Stimulated activated naive B cell treated with anti-CD40 and anti-IgM and Interleukin-4, amounts not matched to agents 10 μg/mL and 1 μg/mL and 100 μg/mL, for 72 hours (primary cell): ENCODE measurements at regions not wholly inside any gene's neighbourhood (a gene's known extent, or its start where the extent isn't known, plus 50 kb on each side); places are given as distances from the start of the nearest gene placed in this dataset.

ENCODE experiments used
- ATAC-seq, 2 donors: fragments of 150-1000 bp; cut with Tn5 transposase; replicated peaks; 2 replicates each; pipeline ENCODE4 v1.10.0; 2021; ENCODE audit warnings: moderate library complexity in 1 of 2
- DNase-seq: peaks from one replicate; pipeline ENCODE4 v3.0.0; 2021
- H3K27ac Mint-ChIP-seq: one replicate; pipeline ENCODE4 v1.8.0; 2022; ENCODE audit warnings: mild to moderate bottlenecking, mixed read lengths
- H3K27me3 Mint-ChIP-seq, 2 donors: one replicate each; pipeline ENCODE4 v1.8.0; 2022; ENCODE audit warnings: mixed read lengths in 2 of 2
- H3K36me3 Mint-ChIP-seq, 2 donors: one replicate each; pipeline ENCODE4 v1.8.0; 2022; ENCODE audit warnings: mixed read lengths in 2 of 2, mild to moderate bottlenecking in 1 of 2
- H3K4me1 Mint-ChIP-seq, 2 donors: one replicate each; pipeline ENCODE4 v1.8.0; 2022; ENCODE audit warnings: mixed read lengths in 2 of 2, mild to moderate bottlenecking in 1 of 2
- H3K4me3 Mint-ChIP-seq, 2 donors: one replicate each; pipeline ENCODE4 v1.8.0; 2022; ENCODE audit warnings: mild to moderate bottlenecking in 2 of 2, mixed read lengths in 2 of 2, moderate library complexity in 1 of 2
- H3K9me3 Mint-ChIP-seq, 2 donors: one replicate each; pipeline ENCODE4 v1.8.0; 2022; ENCODE audit warnings: mixed read lengths in 2 of 2, mild to moderate bottlenecking in 1 of 2

GRCh38 chr14:38877744-38878388, 225.2 kb downstream of the SEC23A start:
- ATAC-seq: no peak
- Mint-ChIP-seq H3K4me3 (no peak overlapping the region), H3K27me3 (peaks cover 0 to 16% of the 10 kb centered on the region in 2 donors), H3K27ac (no peak overlapping the region), H3K9me3 (no peaks in the 10 kb centered on the region), H3K4me1 (no peaks in the 10 kb centered on the region), H3K36me3 (no peaks in the 10 kb centered on the region)
- no peak for DNase-seq

- Mint-ChIP-seq H3K27me3 (peaks cover 0 to 13% of the 10 kb centered on the region in 2 donors), H3K9me3 (no peaks in the 10 kb centered on the region), H3K27ac (no peak overlapping the region), H3K4me1 (no peaks in the 10 kb centered on the region), H3K4me3 (no peak overlapping the region), H3K36me3 (no peaks in the 10 kb centered on the region)
- DNase-seq: no peak
- no peak for ATAC-seq
Observed at GRCh38 chr14:38874721-38875120, 228.3 kb downstream of the SEC23A start.

- H3K9me3 Mint-ChIP-seq: no peaks in the 10 kb centered on the region
- H3K27ac Mint-ChIP-seq: no peak overlapping the region
- no peaks in the 10 kb centered on the region for H3K4me1 Mint-ChIP-seq
- ATAC-seq (peak; percentile 33 to 51), DNase-seq (no peak)
- H3K27me3 Mint-ChIP-seq: peaks cover 0 to 11% of the 10 kb centered on the region in 2 donors
- H3K36me3 Mint-ChIP-seq: no peaks in the 10 kb centered on the region
- no peak overlapping the region for H3K4me3 Mint-ChIP-seq
Observed at GRCh38 chr14:38873941-38874612, 229.0 kb downstream of the SEC23A start.

- ATAC-seq: no peak
- Mint-ChIP-seq H3K27me3 (no peaks in the 10 kb centered on the region), H3K4me1 (no peaks in the 10 kb centered on the region), H3K27ac (no peak overlapping the region), H3K9me3 (no peaks in the 10 kb centered on the region), H3K4me3 (no peak overlapping the region), H3K36me3 (no peaks in the 10 kb centered on the region)
- no peak for DNase-seq
Observed at GRCh38 chr14:38870296-38870836, 232.7 kb downstream of the SEC23A start.

GRCh38 chr14:38868399-38869290, 234.4 kb downstream of the SEC23A start:
- Mint-ChIP-seq H3K36me3 (peaks cover 0 to 3% of the 10 kb centered on the region in 2 donors), H3K27me3 (peaks cover 0 to 4% of the 10 kb centered on the region in 2 donors)
- no peak for ATAC-seq

GRCh38 chr14:38867561-38868150, 235.4 kb downstream of the SEC23A start:
- H3K27ac Mint-ChIP-seq: no peak overlapping the region
- H3K4me1 Mint-ChIP-seq: no peaks in the 10 kb centered on the region

More at GRCh38 chr14:38868399-38869290, 234.4 kb downstream of the SEC23A start:
- DNase-seq: no peak
- Mint-ChIP-seq H3K27ac (no peak overlapping the region), H3K4me1 (no peaks in the 10 kb centered on the region), H3K4me3 (no peak overlapping the region), H3K9me3 (peaks cover 8% of the 10 kb centered on the region in 2 donors)

GRCh38 chr14:38866461-38866860, 236.6 kb downstream of the SEC23A start:
- Mint-ChIP-seq H3K36me3 (peaks cover 0 to 3% of the 10 kb centered on the region in 2 donors), H3K27me3 (peaks cover 0 to 4% of the 10 kb centered on the region in 2 donors), H3K27ac (no peak overlapping the region), H3K4me3 (no peak overlapping the region), H3K4me1 (no peaks in the 10 kb centered on the region), H3K9me3 (peaks cover 8% of the 10 kb centered on the region in 2 donors)
- no peak for ATAC-seq
- DNase-seq: no peak

More at GRCh38 chr14:38867561-38868150, 235.4 kb downstream of the SEC23A start:
- ATAC-seq: peak; percentile 90 to 92
- Mint-ChIP-seq H3K36me3 (peaks cover 0 to 3% of the 10 kb centered on the region in 2 donors), H3K27me3 (peaks cover 0 to 4% of the 10 kb centered on the region in 2 donors), H3K9me3 (peaks cover 8% of the 10 kb centered on the region in 2 donors), H3K4me3 (no peak overlapping the region)
- peak; percentile 28 for DNase-seq

- no peaks in the 10 kb centered on the region for H3K4me1 Mint-ChIP-seq
- ATAC-seq: no peak
- no peak overlapping the region for H3K27ac Mint-ChIP-seq
Observed at GRCh38 chr14:38862366-38862765, 240.7 kb downstream of the SEC23A start.

GRCh38 chr14:38860530-38860929, 242.5 kb downstream of the SEC23A start:
- Mint-ChIP-seq H3K27ac (no peak overlapping the region), H3K36me3 (peaks cover 0 to 3% of the 10 kb centered on the region in 2 donors), H3K27me3 (peaks cover 0 to 4% of the 10 kb centered on the region in 2 donors), H3K9me3 (peaks cover 8 to 10% of the 10 kb centered on the region in 2 donors), H3K4me3 (no peak overlapping the region), H3K4me1 (no peaks in the 10 kb centered on the region)
- ATAC-seq: no peak
- no peak for DNase-seq

More at GRCh38 chr14:38862366-38862765, 240.7 kb downstream of the SEC23A start:
- H3K36me3 Mint-ChIP-seq: peaks cover 0 to 3% of the 10 kb centered on the region in 2 donors
- DNase-seq: no peak
- no peak overlapping the region for H3K4me3 Mint-ChIP-seq
- H3K27me3 Mint-ChIP-seq: peaks cover 0 to 4% of the 10 kb centered on the region in 2 donors
- H3K9me3 Mint-ChIP-seq: peaks cover 8 to 10% of the 10 kb centered on the region in 2 donors

- H3K27ac Mint-ChIP-seq: no peak overlapping the region
Observed at GRCh38 chr14:38856798-38857197, 246.2 kb downstream of the SEC23A start.

GRCh38 chr14:38855513-38855912, 247.5 kb downstream of the SEC23A start:
- Mint-ChIP-seq H3K36me3 (no peaks in the 10 kb centered on the region), H3K9me3 (peaks cover 0 to 2% of the 10 kb centered on the region in 2 donors)
- no peak for ATAC-seq

More at GRCh38 chr14:38856798-38857197, 246.2 kb downstream of the SEC23A start:
- Mint-ChIP-seq H3K4me1 (no peaks in the 10 kb centered on the region), H3K9me3 (peaks cover 0 to 2% of the 10 kb centered on the region in 2 donors), H3K27me3 (no peaks in the 10 kb centered on the region), H3K4me3 (no peak overlapping the region), H3K36me3 (no peaks in the 10 kb centered on the region)
- DNase-seq (no peak), ATAC-seq (no peak)

GRCh38 chr14:38851111-38851510, 251.9 kb downstream of the SEC23A start:
- H3K36me3 Mint-ChIP-seq: no peaks in the 10 kb centered on the region
- ATAC-seq (no peak), DNase-seq (no peak)

More at GRCh38 chr14:38855513-38855912, 247.5 kb downstream of the SEC23A start:
- no peaks in the 10 kb centered on the region for H3K27me3 Mint-ChIP-seq
- no peaks in the 10 kb centered on the region for H3K4me1 Mint-ChIP-seq
- DNase-seq: no peak
- H3K27ac Mint-ChIP-seq: no peak overlapping the region
- no peak overlapping the region for H3K4me3 Mint-ChIP-seq

GRCh38 chr14:38850664-38851063, 252.4 kb downstream of the SEC23A start:
- ATAC-seq (no peak), DNase-seq (no peak)
- no peak overlapping the region for H3K4me3 Mint-ChIP-seq
- no peaks in the 10 kb centered on the region for H3K4me1 Mint-ChIP-seq
- no peaks in the 10 kb centered on the region for H3K27me3 Mint-ChIP-seq
- H3K27ac Mint-ChIP-seq: no peak overlapping the region
- H3K36me3 Mint-ChIP-seq: no peaks in the 10 kb centered on the region
- H3K9me3 Mint-ChIP-seq: no peaks in the 10 kb centered on the region

More at GRCh38 chr14:38851111-38851510, 251.9 kb downstream of the SEC23A start:
- Mint-ChIP-seq H3K27ac (no peak overlapping the region), H3K9me3 (no peaks in the 10 kb centered on the region), H3K27me3 (no peaks in the 10 kb centered on the region), H3K4me1 (no peaks in the 10 kb centered on the region), H3K4me3 (no peak overlapping the region)
